ENCODE measurements at regions not wholly inside any gene's neighbourhood (a gene's known extent, or its start where the extent isn't known, plus 50 kb on each side); places are given as distances from the start of the nearest gene placed in this dataset.
A peak's percentile ranks its signal among the peaks of the same experiment; 100 is the strongest.
"Not testable (repeated sequence)": the region's sequence is repeated elsewhere in the genome, so short reads cannot be mapped to it uniquely, and the experiment has no call there.

DNA sequence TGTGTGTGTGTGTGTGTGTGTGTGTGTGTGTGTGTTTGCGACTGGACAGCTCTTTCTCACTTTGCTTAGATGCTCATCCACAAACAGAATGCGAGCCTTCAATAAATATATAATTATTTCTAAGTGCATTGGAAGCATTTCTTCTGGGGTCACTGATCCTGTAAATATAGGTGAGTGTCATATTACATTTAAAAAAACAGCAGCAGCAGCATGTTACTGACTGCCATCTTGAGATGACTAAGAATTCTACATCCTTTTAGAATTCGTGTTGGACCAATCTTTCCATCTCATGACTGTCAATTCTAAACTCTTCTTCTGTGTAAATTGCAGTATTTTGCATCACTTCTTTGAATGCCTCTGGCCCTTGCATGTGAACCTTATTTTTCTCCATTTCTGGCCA, 238.0 kb upstream of the DDI1 start:
- DNase-seq (ENCODE audit: insufficient read length) (no peak), FAIRE-seq (no peak)
- no peak for TF ChIP-seq POLR2A (IDR thresholded peaks at IDR 0.05; ENCODE audit: low read depth, low read length)
- TF ChIP-seq POLR2AphosphoS5 (IDR thresholded peaks at IDR 0.05; ENCODE audit: low read depth, low read length) = no peak
- TF ChIP-seq TAF1 (IDR thresholded peaks at IDR 0.05; ENCODE audit: borderline replicate concordance, low read depth, low read length) = no peak

DNA sequence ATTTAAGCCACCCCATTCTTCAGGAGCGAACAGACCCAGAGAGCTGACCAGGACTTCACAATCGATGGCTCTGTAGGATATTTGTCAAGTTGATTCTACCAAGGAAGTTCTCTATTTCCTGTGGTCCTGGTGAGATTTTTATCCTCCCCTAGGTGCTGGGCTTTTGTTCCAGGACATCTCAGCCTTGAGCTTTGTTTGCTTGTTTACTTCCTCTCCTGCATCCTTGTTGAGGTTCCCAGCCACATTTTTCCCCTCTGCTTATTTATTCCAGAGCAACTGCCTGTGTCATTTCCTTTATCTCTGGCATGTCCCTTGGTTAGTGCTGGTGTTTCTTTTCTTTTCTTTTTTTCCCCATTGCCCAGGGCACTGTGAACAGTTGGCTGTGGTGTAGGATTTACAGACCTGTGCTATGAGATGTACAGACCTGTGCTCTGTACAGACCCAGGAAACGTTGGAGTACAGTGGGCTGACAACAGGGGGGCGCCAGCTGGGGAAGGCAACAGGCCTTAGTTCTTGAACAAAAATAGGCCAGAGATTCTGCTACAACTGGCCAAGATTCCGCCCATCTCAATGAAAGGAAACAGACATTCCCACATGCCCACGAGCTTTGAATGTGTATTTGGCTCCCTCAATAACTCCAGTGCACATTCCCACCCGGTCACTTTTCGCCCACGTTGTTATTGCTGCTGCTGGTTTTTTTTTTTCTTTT, 235.9 kb upstream of the DDI1 start:
- DNase-seq (ENCODE audit: insufficient read length) = no peak
- TF ChIP-seq TAF1 (IDR thresholded peaks at IDR 0.05; ENCODE audit: borderline replicate concordance, low read depth, low read length) (no peak), POLR2AphosphoS5 (IDR thresholded peaks at IDR 0.05; ENCODE audit: low read depth, low read length) (no peak), POLR2A (IDR thresholded peaks at IDR 0.05; ENCODE audit: low read depth, low read length) (no peak)
- FAIRE-seq = no peak

DNA sequence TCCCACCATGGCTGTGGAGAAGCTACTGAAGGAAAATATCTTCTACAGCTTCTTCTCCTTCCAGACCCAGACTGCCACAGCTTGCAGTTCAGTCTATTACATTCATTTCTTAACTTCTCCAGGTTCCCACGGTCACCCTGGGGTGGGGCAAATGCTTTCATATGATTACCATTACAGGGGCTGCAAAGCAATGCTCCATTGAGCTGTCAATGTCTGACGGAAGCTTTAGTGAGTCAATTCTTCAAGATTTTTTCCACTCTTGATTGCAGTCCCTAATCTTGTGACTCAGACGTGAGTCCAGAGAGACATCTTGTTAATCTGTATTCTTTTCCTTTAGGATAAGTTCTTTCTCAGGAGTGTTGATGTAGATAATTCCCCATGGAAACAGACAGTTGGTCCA, 233.4 kb upstream of the DDI1 start:
- DNase-seq (ENCODE audit: insufficient read length) (no peak), FAIRE-seq (no peak)
- no peak for TF ChIP-seq POLR2AphosphoS5 (IDR thresholded peaks at IDR 0.05; ENCODE audit: low read depth, low read length)
- TF ChIP-seq TAF1 (IDR thresholded peaks at IDR 0.05; ENCODE audit: borderline replicate concordance, low read depth, low read length) = no peak
- no peak for TF ChIP-seq POLR2A (IDR thresholded peaks at IDR 0.05; ENCODE audit: low read depth, low read length)

DNA sequence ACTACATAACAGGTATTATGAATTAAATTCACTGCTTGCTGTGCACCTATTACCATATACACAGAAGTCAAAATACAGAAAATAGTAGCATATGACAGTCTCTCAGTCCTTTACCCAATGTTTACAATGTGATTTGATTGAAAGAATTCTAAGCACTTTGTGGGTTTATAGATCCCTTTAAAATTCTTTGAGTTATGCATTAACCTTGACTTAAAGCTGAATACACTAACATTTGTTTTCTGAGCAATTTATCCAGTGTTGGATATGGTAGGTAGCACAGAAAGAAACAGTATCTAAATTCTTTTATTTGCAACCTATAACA, 230.8 kb upstream of the DDI1 start:
- DNase-seq (ENCODE audit: insufficient read length) (no peak), FAIRE-seq (no peak)
- TF ChIP-seq POLR2A (IDR thresholded peaks at IDR 0.05; ENCODE audit: low read depth, low read length) (no peak), TAF1 (IDR thresholded peaks at IDR 0.05; ENCODE audit: borderline replicate concordance, low read depth, low read length) (no peak), POLR2AphosphoS5 (IDR thresholded peaks at IDR 0.05; ENCODE audit: low read depth, low read length) (no peak)

DNA sequence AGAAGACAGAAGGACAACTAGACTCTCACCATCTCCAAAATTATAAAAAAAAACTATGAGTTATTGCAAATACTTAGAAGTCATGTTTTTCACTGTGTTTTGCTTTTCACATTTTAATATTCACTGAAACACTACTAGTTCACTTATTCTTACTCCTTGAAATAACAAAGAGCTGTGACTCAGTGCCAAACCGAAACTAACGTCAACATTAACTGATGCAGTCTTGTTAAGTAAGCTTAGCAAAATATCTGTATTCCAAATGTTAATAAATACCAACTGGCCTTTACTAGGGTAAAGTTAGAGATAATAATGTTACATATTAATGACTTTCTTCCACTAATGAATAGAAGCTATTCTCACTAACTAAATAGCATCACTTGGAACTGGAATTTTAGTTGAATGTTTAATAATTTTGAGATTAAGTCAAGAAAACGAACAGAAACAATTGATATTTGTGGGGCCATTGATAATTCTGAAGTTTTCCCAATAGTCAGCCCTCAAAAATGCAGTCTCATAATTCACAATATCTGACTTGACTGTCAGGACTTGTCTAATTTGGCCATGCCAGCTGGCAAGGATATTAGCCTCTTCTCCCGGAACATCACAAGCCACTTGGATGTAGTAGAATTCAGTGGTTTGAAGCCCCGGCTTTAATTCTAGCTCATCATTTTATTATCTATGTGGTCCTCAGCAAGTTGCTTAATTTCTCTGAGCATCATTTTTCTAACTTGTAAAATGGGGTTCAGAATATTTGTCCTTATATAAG, 230.1 kb upstream of the DDI1 start:
- no peak for DNase-seq (ENCODE audit: insufficient read length)
- FAIRE-seq = peak; percentile 58
- no peak for TF ChIP-seq POLR2AphosphoS5 (IDR thresholded peaks at IDR 0.05; ENCODE audit: low read depth, low read length)
- TF ChIP-seq TAF1 (IDR thresholded peaks at IDR 0.05; ENCODE audit: borderline replicate concordance, low read depth, low read length) = no peak

DNA sequence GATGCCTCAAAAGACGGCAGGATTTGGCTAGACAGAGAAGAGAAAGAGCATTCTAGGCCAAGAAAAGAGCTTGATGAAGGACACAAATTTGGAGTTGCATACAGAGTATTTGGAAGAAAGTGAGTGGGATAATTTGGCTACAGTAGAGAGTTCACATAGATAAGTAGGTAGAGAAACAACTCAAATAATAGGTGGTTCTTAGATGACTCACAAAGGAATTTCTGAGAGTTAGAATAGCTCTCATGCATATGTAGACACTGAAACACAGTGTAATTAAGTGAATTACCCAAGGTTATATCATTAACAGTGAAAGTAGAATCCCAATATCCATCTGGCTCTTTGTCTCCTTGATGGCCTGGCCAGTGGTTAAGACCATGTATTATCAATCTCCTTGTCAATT, 228.6 kb upstream of the DDI1 start:
- TF ChIP-seq TAF1 (IDR thresholded peaks at IDR 0.05; ENCODE audit: borderline replicate concordance, low read depth, low read length) (no peak), POLR2AphosphoS5 (IDR thresholded peaks at IDR 0.05; ENCODE audit: low read depth, low read length) (no peak), POLR2A (IDR thresholded peaks at IDR 0.05; ENCODE audit: low read depth, low read length) (no peak)
- DNase-seq (ENCODE audit: insufficient read length) (no peak), FAIRE-seq (no peak)

DNA sequence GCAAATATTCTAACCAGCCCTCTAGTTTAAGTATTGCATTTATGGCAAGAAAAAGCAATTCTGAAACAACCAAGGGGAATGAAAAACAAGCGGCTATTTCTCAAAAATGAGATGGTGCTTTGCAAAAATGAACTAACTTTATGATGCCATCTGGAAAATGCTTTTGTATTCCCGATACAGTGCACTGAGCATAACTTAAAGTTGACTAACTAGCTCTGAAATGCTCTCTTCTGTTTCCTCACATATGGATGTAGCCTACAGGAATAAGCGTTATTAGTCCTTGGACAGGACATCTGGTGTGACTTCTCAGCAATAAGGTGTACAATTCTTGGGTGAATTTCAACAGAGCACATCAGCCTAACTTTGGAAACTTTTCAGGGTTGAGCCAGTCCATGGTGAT, 228.2 kb upstream of the DDI1 start:
- TF ChIP-seq POLR2AphosphoS5 (IDR thresholded peaks at IDR 0.05; ENCODE audit: low read depth, low read length) = no peak
- TF ChIP-seq TAF1 (IDR thresholded peaks at IDR 0.05; ENCODE audit: borderline replicate concordance, low read depth, low read length) = no peak
- no peak for TF ChIP-seq POLR2A (IDR thresholded peaks at IDR 0.05; ENCODE audit: low read depth, low read length)
- no peak for FAIRE-seq
- DNase-seq (ENCODE audit: insufficient read length) = no peak

DNA sequence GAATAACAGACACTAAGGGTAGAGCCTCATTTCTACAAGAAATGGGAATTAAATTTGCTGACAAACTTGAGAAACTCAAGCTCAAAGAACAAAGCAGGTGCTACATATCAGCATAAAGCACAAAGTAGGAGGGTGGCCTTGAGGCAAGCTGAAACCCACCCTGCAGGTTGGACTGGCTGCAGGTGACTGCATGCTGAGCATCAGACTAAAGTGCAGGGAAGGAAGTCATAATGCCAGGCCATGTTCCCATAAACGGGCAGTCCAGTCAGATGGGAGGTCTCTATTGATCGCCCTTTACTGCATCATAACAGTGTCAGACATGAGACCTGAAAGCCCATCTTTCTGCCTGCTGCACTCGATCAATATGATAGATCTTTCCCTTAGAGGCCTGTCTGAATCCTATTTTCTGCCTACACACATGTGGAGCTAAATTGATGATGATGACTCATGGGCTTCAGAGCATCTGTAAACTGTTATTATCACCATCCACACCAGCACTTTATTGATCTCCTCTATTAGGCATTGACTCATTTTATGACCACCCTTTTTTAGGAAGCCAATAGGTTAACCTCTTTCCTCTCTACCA, 224.5 kb upstream of the DDI1 start:
- TF ChIP-seq POLR2AphosphoS5 (IDR thresholded peaks at IDR 0.05; ENCODE audit: low read depth, low read length) = no peak
- no peak for TF ChIP-seq POLR2A (IDR thresholded peaks at IDR 0.05; ENCODE audit: low read depth, low read length)
- no peak for TF ChIP-seq TAF1 (IDR thresholded peaks at IDR 0.05; ENCODE audit: borderline replicate concordance, low read depth, low read length)
- DNase-seq (ENCODE audit: insufficient read length) (no peak), FAIRE-seq (no peak)

DNA sequence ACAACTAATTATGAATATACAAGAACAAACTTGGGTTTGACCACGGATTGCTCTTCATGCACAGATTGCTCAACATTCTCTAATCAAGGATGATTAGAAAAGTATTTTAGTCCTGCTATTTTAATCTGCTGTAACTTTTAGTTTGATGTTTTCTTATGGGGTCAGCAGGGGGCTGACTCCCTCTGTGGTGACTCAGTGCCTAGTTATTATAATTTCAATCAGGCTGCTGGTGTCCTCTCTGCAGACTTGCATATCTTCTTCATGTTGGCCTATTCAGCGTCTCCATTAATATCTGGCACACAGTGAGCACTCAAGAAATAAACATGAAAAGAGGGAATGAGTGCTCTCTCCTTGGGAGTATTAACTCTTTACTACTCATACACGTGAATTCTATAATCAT, 223.8 kb upstream of the DDI1 start:
- FAIRE-seq (no peak), DNase-seq (ENCODE audit: insufficient read length) (no peak)
- TF ChIP-seq POLR2AphosphoS5 (IDR thresholded peaks at IDR 0.05; ENCODE audit: low read depth, low read length) (no peak), TAF1 (IDR thresholded peaks at IDR 0.05; ENCODE audit: borderline replicate concordance, low read depth, low read length) (no peak), POLR2A (IDR thresholded peaks at IDR 0.05; ENCODE audit: low read depth, low read length) (no peak)

DNA sequence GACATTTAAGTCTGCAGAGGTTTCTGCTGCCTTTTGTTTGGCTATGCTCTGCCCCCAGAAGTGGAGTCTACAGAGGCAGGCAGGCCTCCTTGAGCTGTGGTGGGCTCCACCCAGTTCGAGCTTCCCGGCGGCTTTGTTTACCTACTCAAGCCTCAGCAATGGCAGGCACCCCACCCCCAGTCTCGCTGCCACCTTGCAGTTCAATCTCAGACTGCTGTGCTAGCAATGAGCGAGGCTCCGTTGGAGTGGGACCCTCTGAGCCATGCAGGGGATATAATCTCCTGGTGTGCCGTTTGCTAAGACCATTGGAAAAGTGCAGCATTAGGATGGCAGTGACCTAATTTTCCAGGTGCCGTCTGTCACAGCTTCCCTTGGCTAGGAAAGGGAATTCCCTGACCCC, 216.1 kb upstream of the DDI1 start:
- FAIRE-seq = not testable (repeated sequence)

DNA sequence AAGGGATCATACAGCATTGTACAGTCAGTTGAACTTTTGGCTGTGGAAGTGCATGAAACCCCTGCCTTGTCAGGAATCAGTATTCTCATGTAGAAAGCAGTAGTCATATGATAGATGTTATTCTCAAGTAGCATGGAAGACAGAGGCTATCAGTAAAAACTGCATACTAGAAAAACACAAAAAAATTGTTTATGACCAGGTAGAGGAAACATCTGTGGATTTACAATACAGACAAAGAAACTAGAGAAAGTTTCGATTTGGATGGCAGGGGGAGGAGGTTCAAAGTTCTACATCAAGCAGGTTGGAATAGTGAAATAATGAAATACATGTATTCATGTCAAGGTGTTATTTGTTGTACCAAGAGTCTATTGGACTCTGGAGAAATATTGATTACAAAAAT, 212.3 kb upstream of the DDI1 start:
- DNase-seq (ENCODE audit: insufficient read length) (no peak), FAIRE-seq (no peak)
- TF ChIP-seq POLR2AphosphoS5 (IDR thresholded peaks at IDR 0.05; ENCODE audit: low read depth, low read length) = no peak
- TF ChIP-seq POLR2A (IDR thresholded peaks at IDR 0.05; ENCODE audit: low read depth, low read length) = no peak

More for the DNA sequence above, 216.1 kb upstream of the DDI1 start:
- not testable (repeated sequence) for DNase-seq (ENCODE audit: insufficient read length)

DNA sequence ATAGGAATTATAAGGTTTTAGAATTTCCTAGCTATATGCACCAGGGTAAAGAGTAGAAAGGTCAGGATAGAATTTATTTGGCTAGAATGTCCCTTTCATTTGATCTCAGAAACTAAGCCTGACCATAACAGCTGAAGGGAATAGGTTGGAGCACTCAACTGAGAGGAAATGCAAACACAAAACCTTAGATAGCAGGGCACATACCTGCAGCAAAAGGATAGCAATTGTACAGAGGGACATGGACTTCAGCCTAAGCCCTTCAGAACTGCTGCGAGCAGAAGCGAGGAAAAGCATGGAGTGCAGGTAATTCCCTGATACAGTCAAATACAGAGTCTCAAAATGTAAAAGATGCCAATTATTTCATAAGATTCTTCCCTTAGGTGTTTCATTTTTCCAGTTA, 211.0 kb upstream of the DDI1 start:
- TF ChIP-seq POLR2AphosphoS5 (IDR thresholded peaks at IDR 0.05; ENCODE audit: low read depth, low read length) (no peak), TAF1 (IDR thresholded peaks at IDR 0.05; ENCODE audit: borderline replicate concordance, low read depth, low read length) (no peak), POLR2A (IDR thresholded peaks at IDR 0.05; ENCODE audit: low read depth, low read length) (no peak)
- DNase-seq (ENCODE audit: insufficient read length) (no peak), FAIRE-seq (no peak)

Measured in GM12892 (cell line).